ENCODE measurements at regions not wholly inside any gene's neighbourhood (a gene's known extent, or its start where the extent isn't known, plus 50 kb on each side); places are given as distances from the start of the nearest gene placed in this dataset.
"Not testable (repeated sequence)": the region's sequence is repeated elsewhere in the genome, so short reads cannot be mapped to it uniquely, and the experiment has no call there.

DNA sequence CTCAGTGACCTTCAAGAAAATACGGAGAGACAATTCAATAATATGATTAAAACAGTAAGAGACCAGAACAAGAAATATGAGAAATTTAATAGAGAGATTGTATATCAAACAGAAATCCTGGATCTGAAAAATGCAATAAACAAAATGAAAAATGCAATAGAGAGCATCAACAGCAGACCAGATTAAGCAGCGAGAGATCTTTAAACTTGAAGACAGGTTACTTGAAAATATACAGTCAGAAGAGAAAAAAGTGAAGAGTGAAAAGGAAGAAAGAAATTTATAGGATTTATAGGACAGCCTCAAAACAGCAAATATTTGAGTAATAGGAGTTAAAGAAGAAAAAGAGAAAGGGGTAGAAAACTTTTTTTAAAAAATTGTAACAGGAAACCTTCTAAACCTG is 813.9 kb upstream of the GRM7 start:
- DNase-seq: no peak

DNA sequence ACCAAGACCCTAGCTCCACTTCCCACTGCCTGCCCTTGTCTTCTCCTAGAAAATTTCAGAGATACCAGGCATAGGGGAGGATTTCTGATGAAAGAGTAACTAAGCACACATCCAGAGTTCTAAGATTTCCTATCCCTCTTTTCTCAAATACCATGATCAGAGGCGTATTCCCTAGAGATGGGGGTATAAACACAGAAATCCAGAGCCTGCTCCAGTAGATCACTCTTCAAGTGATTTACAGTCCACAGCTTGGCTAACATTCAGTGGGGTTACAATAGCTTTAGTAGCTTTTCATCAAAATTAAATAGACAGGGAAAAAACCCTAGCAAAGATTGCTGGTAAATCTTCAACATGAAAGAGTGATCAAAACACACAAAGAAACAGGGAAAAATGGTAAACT is 800.7 kb upstream of the GRM7 start:
- no peak for DNase-seq

DNA sequence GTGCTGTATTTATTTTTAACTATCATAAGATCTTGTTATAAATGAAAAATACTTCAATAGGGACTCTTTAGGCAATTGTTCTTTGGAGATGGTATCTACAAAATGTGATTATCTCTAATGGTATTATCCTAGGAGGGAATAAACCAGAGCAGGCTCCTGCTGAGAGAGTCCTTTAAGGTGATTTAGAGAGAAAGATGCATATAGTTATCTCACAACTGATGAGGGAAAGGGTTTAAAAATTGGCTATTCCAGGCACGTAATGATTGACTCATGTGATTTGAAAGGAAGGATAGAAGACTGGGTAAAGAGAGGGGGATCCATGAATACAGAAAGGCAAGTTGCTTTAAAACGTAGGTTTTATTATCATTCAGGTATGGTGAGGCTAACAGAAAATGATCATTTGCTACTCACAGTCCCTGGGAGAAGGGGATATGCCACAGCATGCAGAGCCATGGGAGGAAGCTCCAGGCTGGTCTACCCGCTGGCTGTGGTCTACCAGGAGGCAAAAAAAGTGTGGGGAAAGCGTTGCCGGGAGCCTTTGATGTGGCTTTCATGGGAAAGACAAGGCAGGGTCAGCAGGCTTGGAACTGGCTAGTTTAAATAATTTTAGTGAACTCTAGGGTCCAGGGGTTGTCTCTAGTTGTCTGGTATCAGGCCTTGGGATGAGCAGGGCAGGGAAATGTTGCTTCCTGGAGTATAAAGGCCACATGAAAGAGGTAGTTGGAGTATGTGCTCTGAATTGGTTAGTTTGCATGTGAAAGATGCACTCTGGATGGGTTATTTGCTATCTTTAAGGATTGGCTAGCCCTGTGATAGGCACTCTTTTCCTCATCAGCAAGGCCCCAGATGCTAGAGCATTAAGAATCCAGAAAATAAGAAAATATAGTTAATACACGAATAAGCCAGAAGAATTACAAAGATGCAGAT is 798.4 kb upstream of the GRM7 start:
- DNase-seq: no peak

DNA sequence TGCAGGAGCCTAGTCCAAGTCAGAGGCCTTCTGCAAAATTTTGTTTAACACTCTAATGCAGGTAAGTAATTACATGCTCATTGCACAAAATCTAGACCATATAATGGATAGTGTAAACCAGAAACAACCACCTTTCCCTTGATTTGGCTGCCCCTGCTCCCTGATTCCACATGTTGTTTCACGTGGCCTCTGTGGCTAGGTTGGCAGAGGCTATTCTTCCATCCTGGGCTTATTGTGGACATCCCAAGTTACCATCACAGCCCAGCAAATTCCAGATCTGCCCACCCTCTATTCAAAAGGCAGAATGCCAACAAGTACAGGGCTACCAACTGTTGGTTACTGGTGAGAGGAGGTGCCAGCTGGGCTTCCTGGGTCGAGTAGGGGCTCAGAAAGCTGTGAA is 794.5 kb upstream of the GRM7 start:
- DNase-seq: no peak

DNA sequence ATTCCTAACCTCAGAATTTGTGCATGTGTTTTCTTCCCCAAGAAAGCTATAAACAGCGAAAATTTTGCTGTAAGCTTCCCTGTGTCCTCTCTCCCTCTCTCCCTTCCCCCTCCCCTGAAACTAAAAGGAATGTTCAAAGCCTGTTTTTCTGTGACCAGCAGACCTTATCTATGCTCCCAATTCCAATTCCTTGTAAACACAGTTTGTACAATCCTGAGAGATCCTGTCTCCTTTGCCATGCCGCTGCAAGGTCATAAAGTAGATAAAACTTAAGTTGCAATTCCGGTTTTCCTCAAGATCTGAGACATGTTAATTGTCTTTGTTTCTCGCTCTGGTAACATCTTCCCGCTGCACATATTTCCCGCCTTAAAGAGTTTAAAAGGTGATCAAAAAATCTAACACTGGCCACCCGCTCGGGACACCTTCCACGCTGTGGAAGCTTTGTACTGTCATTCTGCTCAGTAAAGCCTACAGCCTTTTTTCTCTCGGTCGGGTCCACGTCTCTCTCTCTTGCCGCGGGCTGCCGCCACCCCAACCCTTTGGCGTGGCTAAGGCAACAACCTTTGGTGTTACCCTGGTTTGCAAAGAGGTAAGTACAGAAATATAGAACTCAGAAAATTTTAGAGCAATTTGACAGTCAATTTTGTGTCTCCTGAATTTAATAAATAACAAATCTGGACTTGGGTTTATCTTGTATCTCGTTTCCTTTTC is 793.9 kb upstream of the GRM7 start:
- not testable (repeated sequence) for DNase-seq

DNA sequence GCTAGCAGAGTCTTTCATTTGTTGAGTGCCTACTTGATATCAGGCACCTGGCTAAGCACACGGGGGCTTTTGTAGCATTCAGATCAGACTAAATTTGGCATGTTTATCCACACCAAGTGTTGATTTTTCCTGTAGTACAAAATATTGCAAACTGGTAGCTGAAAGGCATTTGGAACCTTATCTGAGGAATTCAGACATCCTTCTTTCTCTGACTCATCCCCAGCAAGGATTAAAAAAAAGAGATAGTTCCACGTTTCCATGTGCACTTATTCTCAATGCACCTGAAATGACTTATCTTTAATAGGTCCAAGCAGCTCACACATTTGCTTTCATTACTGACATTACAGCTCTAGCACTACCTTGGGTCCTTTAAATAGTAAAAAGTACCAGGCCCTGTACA is 786.0 kb upstream of the GRM7 start:
- no peak for DNase-seq

DNA sequence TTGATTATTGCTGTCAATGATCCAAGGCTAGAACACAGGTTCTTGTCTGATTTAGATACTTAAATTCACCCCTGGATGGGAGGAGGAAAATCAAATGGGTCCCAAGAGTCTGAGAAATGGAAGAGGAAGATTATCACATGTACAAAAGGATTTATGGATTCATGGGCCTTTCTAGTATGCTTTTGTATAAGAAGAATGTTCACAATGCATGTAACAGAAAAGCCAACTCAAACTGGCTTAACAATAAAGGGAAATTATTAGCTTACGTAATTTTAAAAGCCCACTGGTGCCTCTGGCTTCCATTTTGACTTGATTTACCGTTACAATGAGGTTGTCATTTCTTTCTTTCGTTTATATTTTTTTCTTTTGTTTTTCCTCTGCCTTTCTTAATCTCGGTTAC is 782.5 kb upstream of the GRM7 start:
- DNase-seq: no peak

DNA sequence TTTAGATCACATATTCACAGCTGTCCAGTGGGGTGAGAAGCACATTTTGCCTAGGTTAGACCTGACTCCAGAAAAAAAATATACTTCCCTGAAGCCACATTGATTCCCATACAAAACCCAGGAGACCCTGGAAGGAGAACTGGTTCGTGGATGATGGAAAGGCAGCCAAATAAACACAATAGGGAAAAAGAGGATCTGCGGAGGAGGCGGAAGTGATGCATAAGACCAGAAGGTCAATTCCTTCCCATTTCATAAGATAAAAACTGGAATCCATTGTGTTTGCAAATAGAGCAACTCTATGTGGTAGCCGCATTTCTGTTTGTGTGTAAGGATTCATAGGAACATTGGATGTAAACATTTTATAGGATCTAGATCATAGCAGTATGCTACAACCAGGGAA is 781.9 kb upstream of the GRM7 start:
- DNase-seq: no peak

DNA sequence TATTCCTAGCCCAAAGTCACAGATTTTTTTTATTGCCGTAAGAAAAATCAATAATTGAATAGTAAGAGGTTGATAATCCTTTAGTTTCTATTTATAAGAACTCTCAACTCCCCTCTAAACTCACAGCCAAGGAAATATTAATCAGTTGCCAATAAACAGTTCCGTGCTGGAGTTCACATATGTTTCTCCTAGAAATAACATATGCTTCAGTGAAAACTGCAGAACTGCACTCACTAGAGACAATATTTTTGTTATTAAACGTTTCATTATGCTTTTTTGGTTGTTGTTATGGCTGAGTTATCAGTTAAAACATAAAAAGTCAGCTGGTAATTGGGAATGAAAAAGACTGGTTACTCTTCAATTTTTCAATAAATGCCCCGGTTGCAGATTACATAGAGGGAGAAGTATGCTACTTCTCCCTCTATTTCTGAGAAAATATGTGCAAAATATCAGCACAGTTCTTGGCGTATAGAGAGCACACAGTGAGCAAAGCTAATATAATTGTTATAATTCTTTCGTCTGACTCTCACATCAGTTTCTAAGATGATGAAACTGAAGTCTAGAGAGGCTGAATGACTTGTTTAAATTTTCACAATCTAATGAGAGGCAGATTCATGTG is 781.2 kb upstream of the GRM7 start:
- no peak for DNase-seq

DNA sequence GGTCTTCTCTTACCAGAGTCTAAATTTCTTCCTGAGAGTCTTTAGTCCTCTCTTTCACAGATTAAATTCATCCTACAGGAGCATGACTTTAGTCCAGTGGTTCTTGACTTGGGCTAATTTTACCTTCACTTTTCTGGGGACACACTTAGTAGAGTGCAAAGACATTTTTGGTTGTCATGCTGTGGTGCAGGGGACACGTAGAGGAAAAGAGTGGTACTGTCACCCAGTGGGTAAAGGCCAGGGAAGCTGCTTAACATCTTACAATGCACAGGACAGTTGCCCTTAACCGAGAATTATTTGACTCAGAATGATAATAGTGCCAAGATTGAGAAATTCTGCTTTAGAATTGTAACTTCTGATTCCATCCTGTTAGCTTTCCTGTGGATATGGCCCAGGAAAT is 772.5 kb upstream of the GRM7 start:
- no peak for DNase-seq

DNA sequence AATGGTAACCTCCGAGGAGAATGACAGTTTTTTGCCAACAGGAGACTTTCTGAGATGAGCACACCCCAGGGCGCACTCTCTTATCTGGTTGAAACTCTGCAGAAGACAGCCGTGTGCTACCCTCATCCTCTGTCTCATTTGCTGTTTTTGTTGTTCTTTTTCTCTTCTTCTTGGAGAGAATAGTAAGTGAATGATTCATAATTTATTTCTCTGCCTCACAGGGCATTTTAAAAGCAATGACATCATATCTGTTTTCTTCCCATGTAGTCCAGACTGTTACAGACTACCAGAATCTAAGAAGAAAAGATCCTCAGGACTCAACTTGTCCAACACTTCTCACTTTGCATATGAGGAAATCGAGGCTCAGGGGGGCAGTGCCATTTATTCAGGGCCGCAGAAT is 771.1 kb upstream of the GRM7 start:
- DNase-seq: no peak

DNA sequence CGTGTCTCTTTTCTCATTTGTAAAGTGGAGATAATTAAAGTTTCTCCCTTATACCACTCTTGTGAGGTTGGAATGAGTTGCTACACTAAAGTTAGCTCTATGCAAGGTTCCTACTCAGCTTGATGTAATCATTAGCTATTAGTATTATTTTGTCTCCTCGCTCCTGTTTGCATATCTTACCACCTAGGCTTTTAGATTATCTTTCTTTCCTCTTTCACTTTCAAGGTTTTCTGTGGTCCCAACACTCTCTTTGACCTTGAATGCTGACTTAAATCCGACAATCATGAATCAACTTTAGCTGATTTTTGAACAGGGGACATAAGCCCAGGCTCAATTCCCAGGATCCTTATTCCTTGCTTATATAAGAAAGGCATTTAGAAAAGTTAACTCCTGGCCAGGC is 769.7 kb upstream of the GRM7 start:
- no peak for DNase-seq

DNA sequence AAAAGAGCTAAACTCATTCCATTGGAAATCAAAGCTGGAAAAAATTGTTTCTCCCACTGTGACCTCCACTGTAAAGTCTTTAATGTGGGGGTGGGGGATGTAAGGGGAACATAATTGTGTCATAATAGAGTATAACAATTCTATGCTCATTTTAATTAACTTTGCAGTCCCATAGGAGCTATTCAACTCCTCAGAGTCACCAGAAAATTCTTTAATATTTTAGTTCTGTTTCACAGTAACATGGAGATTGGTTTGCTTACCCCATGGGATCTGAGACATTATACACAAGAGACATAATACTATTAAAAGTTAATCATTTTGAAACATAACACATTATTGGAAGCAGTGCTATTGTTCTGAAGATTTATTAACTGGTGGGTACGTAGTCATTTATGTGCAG is 765.9 kb upstream of the GRM7 start:
- no peak for DNase-seq

DNA sequence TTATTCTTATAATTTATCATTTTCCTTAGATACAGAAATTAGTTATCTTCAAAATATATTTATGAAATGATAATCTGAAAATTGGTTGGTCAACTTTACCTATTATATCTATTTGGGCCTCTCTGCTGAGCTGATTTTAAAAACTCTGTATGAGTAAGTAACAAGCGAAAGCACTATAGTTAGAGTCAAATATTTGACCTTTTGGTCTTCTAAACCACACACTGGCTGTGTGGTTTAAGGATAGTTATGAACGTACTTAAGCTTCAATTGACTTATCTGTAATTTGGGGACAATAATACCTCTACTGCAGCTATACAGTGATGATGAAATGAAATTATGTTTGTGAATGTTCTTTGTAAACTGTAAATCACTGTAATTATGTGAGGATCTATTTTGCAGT is 763.9 kb upstream of the GRM7 start:
- no peak for DNase-seq

DNA sequence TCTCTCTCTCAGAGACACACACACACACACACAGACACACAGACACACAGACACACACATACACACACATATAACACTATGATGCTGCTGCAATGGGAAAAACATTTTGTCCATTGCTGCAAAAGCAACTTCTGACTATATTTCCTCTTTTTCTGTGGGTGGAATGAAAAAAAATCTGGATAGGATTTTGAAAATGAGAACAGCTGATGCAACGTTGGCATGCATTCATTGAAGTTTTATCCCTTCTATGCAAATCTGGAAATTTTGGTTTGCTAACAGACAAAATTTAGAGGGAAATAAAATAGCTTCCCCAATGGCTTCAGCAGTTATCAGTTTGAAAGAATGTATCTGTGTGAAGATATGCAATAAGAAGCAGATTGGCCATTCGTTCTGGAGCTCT is 763.4 kb upstream of the GRM7 start:
- DNase-seq: peak in 1 of 2 donors; percentile 10

DNA sequence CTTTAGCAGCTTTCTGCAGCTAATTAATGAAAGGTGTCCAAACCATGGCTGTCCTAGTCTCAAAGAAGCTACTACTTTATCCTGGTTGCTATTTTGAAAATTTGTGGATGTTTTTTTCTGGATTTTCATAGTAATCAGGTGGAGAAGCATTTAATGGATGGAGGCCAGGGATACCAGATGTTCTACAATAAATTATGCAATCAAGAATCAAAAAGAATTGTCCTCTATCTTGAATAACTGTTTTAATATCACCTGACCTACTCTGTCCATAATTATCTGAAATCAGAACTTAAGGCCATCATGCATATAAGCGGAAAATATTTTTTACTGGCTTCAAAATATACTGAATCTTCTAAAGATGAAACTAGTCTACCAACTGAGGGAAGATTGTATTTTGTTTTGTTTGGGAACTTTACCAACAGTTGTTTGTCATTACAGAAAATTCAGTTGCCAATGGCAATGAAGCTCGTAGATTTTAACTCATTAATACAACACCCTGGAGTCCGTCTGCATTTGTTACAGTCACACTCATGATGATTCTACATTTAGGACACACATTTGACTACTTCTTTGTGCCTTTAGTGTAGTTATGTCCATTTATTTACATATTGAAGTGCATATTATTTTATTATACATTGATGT is 762.3 kb upstream of the GRM7 start:
- DNase-seq: no peak

DNA sequence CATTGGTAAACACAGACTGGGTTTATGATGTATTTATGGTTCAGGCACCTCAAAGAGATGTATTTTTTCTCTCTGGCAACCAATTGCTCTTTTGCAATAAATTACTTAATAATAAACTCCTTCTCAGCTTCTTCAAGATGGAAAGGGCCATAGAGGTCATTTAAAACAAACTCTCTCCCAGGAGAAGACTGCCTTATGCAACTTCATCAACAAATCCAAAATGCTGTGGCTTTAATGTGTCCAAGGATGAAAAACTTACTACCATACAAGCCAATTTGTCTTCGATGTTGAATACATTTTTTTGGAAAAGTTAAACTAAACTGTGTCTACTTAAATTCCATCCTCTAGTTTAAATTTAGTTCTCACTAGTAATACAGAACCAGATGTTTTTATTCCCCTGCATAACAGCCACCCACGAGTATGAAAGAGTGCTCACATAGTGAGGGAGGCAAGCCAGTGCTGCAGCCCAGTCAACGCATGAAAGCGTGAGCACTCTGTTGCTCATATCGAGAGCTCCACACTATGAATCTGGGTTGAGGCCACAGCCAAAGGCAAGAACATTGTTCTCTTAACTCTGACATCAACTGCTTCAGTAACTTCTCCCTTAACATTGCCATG is 761.3 kb upstream of the GRM7 start:
- no peak for DNase-seq

DNA sequence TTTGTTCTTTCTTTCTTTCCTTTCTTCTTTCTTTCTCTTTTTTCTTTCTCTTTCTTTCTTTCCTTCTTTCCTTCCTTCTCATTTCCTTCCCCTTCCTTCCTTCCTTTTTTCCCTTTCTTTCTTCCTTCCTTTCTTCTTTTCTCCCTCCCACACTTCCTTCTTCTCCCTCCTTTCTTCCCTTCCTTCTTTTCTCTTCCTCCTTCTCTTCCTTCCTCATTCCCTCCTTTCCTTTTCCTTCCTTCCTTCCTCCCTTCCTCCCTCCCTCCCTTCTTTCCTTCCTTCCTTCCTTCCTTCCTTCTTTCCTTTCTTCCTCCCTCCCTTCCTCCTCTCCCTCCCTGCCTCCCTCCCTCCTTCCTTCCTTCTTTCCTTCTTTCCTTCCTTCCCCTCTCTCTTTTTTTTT is 755.7 kb upstream of the GRM7 start:
- no peak for DNase-seq

DNA sequence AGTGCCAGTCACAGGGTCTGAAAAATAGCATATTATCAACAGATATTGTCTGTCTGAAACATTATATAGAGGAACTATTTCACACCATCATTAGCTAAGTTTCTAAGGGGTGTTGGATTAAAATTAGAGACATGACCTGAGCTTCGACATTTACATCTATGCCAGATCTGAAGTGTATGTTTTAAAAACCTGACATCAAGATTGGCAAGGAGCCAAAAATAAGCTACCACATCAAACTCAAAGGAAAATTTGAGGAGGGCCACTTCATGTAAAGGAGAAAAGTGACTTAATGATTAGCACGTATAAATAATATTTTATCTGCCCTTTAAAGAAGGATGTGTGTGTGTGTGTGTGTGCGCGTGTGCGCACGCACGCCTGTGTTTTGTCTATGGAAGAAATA is 752.0 kb upstream of the GRM7 start:
- DNase-seq: no peak

DNA sequence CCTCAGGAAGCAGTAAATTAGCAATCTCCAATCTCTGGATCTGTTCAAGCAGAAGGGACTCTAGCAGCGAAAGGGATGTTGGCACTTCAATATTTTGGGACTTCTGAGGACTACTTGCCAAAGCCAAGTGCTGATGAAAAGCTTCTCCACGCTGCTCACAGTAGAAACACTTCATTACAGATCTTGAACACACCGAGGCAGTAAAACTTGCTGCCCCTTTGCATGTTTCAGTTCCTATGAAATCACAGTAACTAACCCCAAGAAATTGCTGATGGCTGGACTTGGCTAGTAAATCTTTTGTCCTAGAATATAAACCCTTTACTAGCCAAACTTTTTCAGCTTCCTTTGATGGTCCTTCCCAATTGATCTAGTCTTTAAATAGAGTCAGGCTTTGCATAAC is 750.5 kb upstream of the GRM7 start:
- DNase-seq: no peak

DNA sequence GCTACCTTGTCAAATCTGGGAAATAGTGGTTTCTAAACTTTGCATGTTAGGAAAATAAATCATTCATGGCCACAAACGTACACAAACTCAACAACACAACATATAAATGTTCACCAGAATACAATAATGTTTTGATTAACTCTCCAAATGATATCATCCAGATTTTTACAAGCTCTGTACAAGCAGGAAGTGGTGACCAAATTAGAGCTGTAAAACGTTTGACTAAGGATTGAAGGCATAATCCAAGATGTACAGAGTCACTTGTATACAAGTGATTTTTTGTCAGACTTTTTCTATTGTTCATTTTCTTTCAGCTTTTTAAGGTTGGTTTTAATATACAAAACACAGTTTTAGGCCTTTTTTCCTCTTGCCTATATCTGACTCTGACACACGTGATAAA is 748.4 kb upstream of the GRM7 start:
- DNase-seq: no peak

DNA sequence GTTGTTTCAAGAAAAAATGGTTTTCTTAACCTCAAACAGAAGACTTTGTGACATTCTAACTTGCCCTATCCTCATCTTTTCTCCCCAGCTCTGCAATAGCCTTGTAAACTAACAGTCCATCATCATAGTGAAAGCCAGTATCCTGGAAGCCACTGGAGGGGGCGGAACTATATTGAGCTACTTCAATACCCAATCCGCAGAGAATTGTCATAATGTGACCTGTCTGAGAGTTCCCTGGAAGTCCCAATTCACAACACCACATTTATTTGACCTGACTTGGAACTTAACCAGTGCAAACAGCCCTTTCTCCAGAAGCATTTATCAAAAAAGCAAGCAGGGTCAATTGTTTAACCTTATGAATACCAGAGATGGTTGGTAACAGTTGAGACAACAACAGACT is 747.6 kb upstream of the GRM7 start:
- DNase-seq: no peak

DNA sequence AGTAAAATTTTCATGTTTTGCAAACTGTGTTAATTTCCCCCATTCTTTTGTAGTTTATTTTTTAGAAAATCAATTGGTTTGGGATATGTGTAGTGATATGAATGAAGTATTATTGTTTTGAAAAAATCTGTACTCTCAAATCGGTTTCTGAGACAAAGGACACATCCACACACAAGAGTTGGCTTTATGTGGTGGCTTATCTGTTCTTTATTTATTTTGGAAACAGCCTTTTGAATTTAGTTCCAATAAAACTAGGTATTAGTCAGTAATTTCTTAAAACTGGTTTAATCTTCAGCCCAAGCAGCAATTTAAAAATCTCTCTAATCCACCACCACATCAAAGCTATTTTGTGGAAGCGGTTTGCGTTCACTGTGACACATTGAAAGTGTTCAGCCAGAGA is 741.5 kb upstream of the GRM7 start:
- no peak for DNase-seq

All from hippocampal formation (tissue), 2 donors.